Epithelial cell of proximal tubule (primary cell): ENCODE measurements at regions not wholly inside any gene's neighbourhood (a gene's known extent, or its start where the extent isn't known, plus 50 kb on each side); places are given as distances from the start of the nearest gene placed in this dataset.

Experiments
- DNase-seq: peaks from one replicate; pipeline ENCODE4 v3.0.0-alpha.2; 2011; ENCODE audit warnings: low read depth
- H3K4me3 ChIP-seq: 2 replicates; pipeline ENCODE4 v1.5.1; 2011; ENCODE audit warnings: low read depth, mild to moderate bottlenecking, low read length
- CTCF ChIP-seq: conservative IDR thresholded peaks from 2 replicates; pipeline ENCODE4 v1.5.1; 2012; ENCODE audit warnings: low read depth, mild to moderate bottlenecking, low read length

- TF ChIP-seq CTCF = no peak
- no peak for DNase-seq
- H3K4me3 ChIP-seq = no peak overlapping the region
Measured at GRCh38 chr2:172658945-172659344, 76.7 kb upstream of the RAPGEF4 start.

- no peak for TF ChIP-seq CTCF
- no peak overlapping the region for H3K4me3 ChIP-seq
- DNase-seq = no peak
Measured at GRCh38 chr2:172662099-172662498, 73.5 kb upstream of the RAPGEF4 start.

- no peak for TF ChIP-seq CTCF
- DNase-seq = no peak
- H3K4me3 ChIP-seq = no peak overlapping the region
Measured at GRCh38 chr2:172664766-172665165, 70.9 kb upstream of the RAPGEF4 start.

- H3K4me3 ChIP-seq = no peak overlapping the region
- no peak for TF ChIP-seq CTCF
- no peak for DNase-seq
Measured at GRCh38 chr2:172667581-172668325, 67.9 kb upstream of the RAPGEF4 start.

- H3K4me3 ChIP-seq = no peak overlapping the region
- DNase-seq = no peak
- TF ChIP-seq CTCF = no peak
Measured at GRCh38 chr2:172671501-172671900, 64.1 kb upstream of the RAPGEF4 start.

GRCh38 chr2:172672114-172672513, 63.5 kb upstream of the RAPGEF4 start:
- no peak for TF ChIP-seq CTCF
- no peak overlapping the region for H3K4me3 ChIP-seq
- DNase-seq = no peak

- no peak overlapping the region for H3K4me3 ChIP-seq
- TF ChIP-seq CTCF = no peak
- peak; percentile 48 for DNase-seq
Measured at GRCh38 chr2:172673056-172673683, 62.5 kb upstream of the RAPGEF4 start.
